ENCODE measurements at regions not wholly inside any gene's neighbourhood (a gene's known extent, or its start where the extent isn't known, plus 50 kb on each side); places are given as distances from the start of the nearest gene placed in this dataset.

GRCh38 chr16:87046235-87046634 lies 271.0 kb downstream of the C16orf95 start:
- peaks cover 2% of the 10 kb centered on the region; the same call in 1 of the 2 replicates for H3K27me3 Mint-ChIP-seq (ENCODE audit: low read depth)
- DNase-seq (ENCODE audit: low spot score) (no peak), ATAC-seq (no peak)
- peaks cover 23% of the 10 kb centered on the region for H3K4me1 Mint-ChIP-seq
- ChIA-PET POLR2A (no interaction called here), CTCF (interaction anchor here (0.9 to 1.9 kb wide), 5 partner anchors 10 to 423 kb away, joined by 3 to 8 read pairs (median 3); no protein-coding TSS in a partner anchor)
- no peak overlapping the region for H3K4me3 Mint-ChIP-seq
- no peak overlapping the region for H3K27ac Mint-ChIP-seq
- no peaks in the 10 kb centered on the region for H3K9me3 Mint-ChIP-seq
- no peaks in the 10 kb centered on the region for H3K36me3 Mint-ChIP-seq
- no peak for TF ChIP-seq ATF2 (CRISPR knock-in tag; IDR thresholded peaks at IDR 0.05; ENCODE audit: borderline replicate concordance, low read depth)
- TF ChIP-seq NR1H2 (CRISPR knock-in tag; IDR thresholded peaks at IDR 0.05), result no peak
- no peak for TF ChIP-seq FOXP1 (CRISPR knock-in tag; IDR thresholded peaks at IDR 0.05; ENCODE audit: borderline replicate concordance)
- no peak for TF ChIP-seq CREB1 (CRISPR knock-in tag; IDR thresholded peaks at IDR 0.05)
- no peak for TF ChIP-seq ATF3 (CRISPR knock-in tag; conservative IDR thresholded peaks at IDR 0.05)
- no peak for TF ChIP-seq RORB (CRISPR knock-in tag; IDR thresholded peaks at IDR 0.05)
- no peak for TF ChIP-seq OVOL2 (CRISPR knock-in tag; IDR thresholded peaks at IDR 0.05; ENCODE audit: borderline replicate concordance)
- TF ChIP-seq TEAD4 (CRISPR knock-in tag; IDR thresholded peaks at IDR 0.05), result no peak

DNA sequence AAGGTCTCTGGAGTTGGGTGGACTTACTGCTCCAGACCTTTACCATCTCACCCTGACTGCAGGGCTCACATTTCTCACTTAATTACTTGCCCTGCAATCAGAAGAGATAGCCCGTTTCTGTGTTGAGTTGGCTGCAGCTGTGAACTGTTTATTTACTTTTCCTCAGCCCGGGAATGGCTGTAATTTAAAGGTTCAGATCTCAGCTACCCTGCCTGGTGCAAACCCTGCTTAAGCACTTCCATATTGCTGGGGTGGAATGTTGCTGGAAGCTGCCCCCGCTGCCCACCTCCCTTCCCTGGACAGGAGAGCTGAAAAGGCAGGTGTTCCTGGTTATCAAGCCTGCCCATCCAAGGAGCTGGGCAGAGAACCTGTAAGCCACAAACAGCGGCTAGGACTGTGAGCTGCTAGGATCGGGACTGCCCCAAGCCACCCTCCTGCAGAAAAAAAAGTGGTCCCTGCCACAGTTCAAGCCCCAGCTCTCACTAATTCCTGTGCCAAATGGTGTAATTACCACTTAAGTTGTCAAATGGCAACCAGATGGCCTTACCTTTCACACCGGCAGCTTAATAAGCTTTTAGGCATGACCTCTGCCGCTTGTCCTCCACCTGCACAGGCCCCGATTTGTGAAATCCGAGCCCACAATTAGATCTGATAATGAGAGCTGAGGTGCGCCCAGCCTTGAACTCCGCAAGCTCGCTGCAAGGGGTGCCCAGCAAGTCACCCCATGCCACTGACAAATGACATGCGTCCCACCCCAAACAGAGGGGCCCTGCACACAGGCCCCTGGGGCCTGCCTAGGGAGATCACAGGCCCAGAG lies 269.8 kb downstream of the C16orf95 start:
- Mint-ChIP-seq H3K27me3 (ENCODE audit: low read depth) (peaks cover 2% of the 10 kb centered on the region; the same call in 1 of the 2 replicates), H3K4me1 (peaks cover 23% of the 10 kb centered on the region), H3K9me3 (no peaks in the 10 kb centered on the region), H3K4me3 (no peak overlapping the region), H3K36me3 (no peaks in the 10 kb centered on the region), H3K27ac (peak overlapping the region; percentile 32; the same call in 1 of the 2 replicates)
- ChIA-PET POLR2A (interaction anchor here (0.5 to 0.6 kb wide), 2 partner anchors 69 to 222 kb away, joined by 3 read pairs; no protein-coding TSS in a partner anchor), CTCF (interaction anchor here (0.6 to 2.5 kb wide), 11 partner anchors 9 to 425 kb away, joined by 3 to 18 read pairs (median 5); no protein-coding TSS in a partner anchor)
- ATAC-seq (peak; percentile 73), DNase-seq (ENCODE audit: low spot score) (no peak)
- no peak for TF ChIP-seq ZNF121 (CRISPR knock-in tag; IDR thresholded peaks at IDR 0.05)
- TF ChIP-seq TCF7 (CRISPR knock-in tag; IDR thresholded peaks at IDR 0.05; ENCODE audit: low read depth), result no peak
- TF ChIP-seq PRDM15 (CRISPR knock-in tag; IDR thresholded peaks at IDR 0.05), result peak; percentile 95

- POLR2A ChIA-PET, result interaction anchor here (0.5 kb wide), 1 partner anchor 223 kb away, joined by 3 read pairs; no protein-coding TSS in a partner anchor
- CTCF ChIA-PET, result interaction anchor here (0.6 to 2.5 kb wide), 9 partner anchors 11 to 526 kb away, joined by 3 to 18 read pairs (median 5); no protein-coding TSS in a partner anchor
- no peak for TF ChIP-seq KAT7 (CRISPR knock-in tag; IDR thresholded peaks at IDR 0.05; ENCODE audit: borderline replicate concordance)
- Mint-ChIP-seq H3K9me3 (no peaks in the 10 kb centered on the region), H3K27ac (no peak overlapping the region), H3K36me3 (no peaks in the 10 kb centered on the region), H3K4me3 (no peak overlapping the region), H3K4me1 (peaks cover 23% of the 10 kb centered on the region), H3K27me3 (ENCODE audit: low read depth) (peaks cover 2% of the 10 kb centered on the region; the same call in 1 of the 2 replicates)
- ATAC-seq (no peak), DNase-seq (ENCODE audit: low spot score) (no peak)
These were observed 269.0 kb downstream of the C16orf95 start for GRCh38 chr16:87048038-87048729.
